ENCODE measurements at regions not wholly inside any gene's neighbourhood (a gene's known extent, or its start where the extent isn't known, plus 50 kb on each side); places are given as distances from the start of the nearest gene placed in this dataset.

DNA sequence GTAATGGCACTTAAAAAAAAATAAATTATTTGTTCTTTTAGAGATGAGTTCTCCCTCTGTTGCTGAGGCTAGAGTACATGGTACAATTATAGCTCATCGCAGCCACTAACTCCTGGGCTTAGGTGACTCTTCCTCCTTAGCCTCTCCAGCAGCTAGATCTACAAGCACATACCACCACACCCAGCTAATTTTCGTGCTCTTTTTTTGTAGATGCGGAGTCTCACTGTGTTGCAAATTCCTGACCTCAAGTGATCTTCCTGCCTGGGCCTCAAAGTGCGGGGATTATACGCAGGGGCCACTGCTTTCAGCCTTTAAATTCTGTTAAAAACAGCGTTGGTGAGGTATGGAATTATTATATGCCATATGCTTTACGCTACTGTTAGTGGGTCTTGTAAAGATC lies 2034.0 kb downstream of the OLFM4 start:
- Histone ChIP-seq H3K9ac (replicated peaks; ENCODE audit: extremely low read depth, insufficient read depth, low read length) (no peak overlapping the region), H3K27me3 (ENCODE audit: control insufficient read depth in 2 of 2, insufficient read depth in 2 of 2, low read length in 2 of 2) (no peaks in the 10 kb centered on the region), H2AFZ (ENCODE audit: low read depth, low read length) (no peak overlapping the region), H3K4me2 (ENCODE audit: insufficient read depth, low read length) (no peak overlapping the region), H3K9me1 (replicated peaks; ENCODE audit: control insufficient read depth, extremely low read depth, insufficient read depth, low read length) (no peaks in the 10 kb centered on the region), H3K79me2 (ENCODE audit: control insufficient read depth, insufficient read depth, low read length) (no peaks in the 10 kb centered on the region), H4K20me1 (replicated peaks; ENCODE audit: control insufficient read depth, extremely low read depth, insufficient read depth, low read length) (no peaks in the 10 kb centered on the region), H3K4me1 (ENCODE audit: control insufficient read depth, extremely low read depth, insufficient read depth, low read length) (no peaks in the 10 kb centered on the region), H3K9me3 (replicated peaks; ENCODE audit: control insufficient read depth, insufficient read depth, low read length) (peaks cover 2% of the 10 kb centered on the region), H3K27ac (ENCODE audit: insufficient read depth, low read depth, low read length) (no peak overlapping the region), H3K4me3 (replicated peaks in 1 of 3; ENCODE audit: insufficient read depth in 1 of 3, low read depth in 1 of 3, low read length in 3 of 3) (no peak overlapping the region), H3K36me3 (ENCODE audit: control insufficient read depth in 2 of 2, extremely low read depth in 1 of 2, insufficient read depth in 2 of 2, low read length in 2 of 2) (no peaks in the 10 kb centered on the region)
- POLR2A ChIA-PET, result no interaction called here
- no TSS peak for BruUV-seq (replicated peaks)
- dilution Hi-C loops (cut with MboI; ENCODE audit: extremely low pct_ligation_motif_present, low sequenced_read_pairs) (no loop called here), intact Hi-C loops (cut with micrococcal nuclease) (no loop called here)
- no peak for DNase-seq (ENCODE audit: low read depth, low spot score)
- FAIRE-seq, result no peak
- CTCF ChIA-PET, result no interaction called here
- no peak for TF ChIP-seq FOS (IDR thresholded peaks at IDR 0.05; ENCODE audit: borderline replicate concordance, insufficient read depth, low read length)
- TF ChIP-seq GATA2 (IDR thresholded peaks at IDR 0.05; ENCODE audit: insufficient read depth, insufficient read length, low read depth, low read length), result no peak
- TF ChIP-seq JUN (IDR thresholded peaks at IDR 0.05; ENCODE audit: borderline replicate concordance, insufficient read depth, insufficient read length, low read depth), result no peak
- TF ChIP-seq, protein P1, sequence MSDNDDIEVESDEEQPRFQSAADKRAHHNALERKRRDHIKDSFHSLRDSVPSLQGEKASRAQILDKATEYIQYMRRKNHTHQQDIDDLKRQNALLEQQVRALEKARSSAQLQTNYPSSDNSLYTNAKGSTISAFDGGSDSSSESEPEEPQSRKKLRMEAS (IDR thresholded peaks at IDR 0.05; ENCODE audit: insufficient read depth, insufficient read length), result no peak
- no peak for TF ChIP-seq POLR2AphosphoS5 (IDR thresholded peaks at IDR 0.05; ENCODE audit: insufficient read depth, low read depth, low read length)
- TF ChIP-seq, protein P2, sequence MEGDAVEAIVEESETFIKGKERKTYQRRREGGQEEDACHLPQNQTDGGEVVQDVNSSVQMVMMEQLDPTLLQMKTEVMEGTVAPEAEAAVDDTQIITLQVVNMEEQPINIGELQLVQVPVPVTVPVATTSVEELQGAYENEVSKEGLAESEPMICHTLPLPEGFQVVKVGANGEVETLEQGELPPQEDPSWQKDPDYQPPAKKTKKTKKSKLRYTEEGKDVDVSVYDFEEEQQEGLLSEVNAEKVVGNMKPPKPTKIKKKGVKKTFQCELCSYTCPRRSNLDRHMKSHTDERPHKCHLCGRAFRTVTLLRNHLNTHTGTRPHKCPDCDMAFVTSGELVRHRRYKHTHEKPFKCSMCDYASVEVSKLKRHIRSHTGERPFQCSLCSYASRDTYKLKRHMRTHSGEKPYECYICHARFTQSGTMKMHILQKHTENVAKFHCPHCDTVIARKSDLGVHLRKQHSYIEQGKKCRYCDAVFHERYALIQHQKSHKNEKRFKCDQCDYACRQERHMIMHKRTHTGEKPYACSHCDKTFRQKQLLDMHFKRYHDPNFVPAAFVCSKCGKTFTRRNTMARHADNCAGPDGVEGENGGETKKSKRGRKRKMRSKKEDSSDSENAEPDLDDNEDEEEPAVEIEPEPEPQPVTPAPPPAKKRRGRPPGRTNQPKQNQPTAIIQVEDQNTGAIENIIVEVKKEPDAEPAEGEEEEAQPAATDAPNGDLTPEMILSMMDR (IDR thresholded peaks at IDR 0.05; ENCODE audit: extremely low read depth in 1 of 2, insufficient read depth in 1 of 2, low read depth in 1 of 2, low read length in 2 of 2), result no peak
- TF ChIP-seq MYC (IDR thresholded peaks at IDR 0.05; ENCODE audit: low read depth, low read length), result no peak
- no peak for TF ChIP-seq POLR2A (IDR thresholded peaks at IDR 0.05; ENCODE audit: low read depth, low read length)
- no peak for TF ChIP-seq EZH2 (IDR thresholded peaks at IDR 0.05; ENCODE audit: borderline replicate concordance, low read depth, low read length, severe bottlenecking)
